Tibial nerve (tissue), 4 donors: ENCODE measurements at regions not wholly inside any gene's neighbourhood (a gene's known extent, or its start where the extent isn't known, plus 50 kb on each side); places are given as distances from the start of the nearest gene placed in this dataset.

Experiments used
- EP300 ChIP-seq, 2 donors: sonication (generic); formaldehyde crosslinking; IDR thresholded peaks; one replicate each; pipeline ENCODE4 v1.6.1; 2017; ENCODE audit warnings: antibody characterized with exemption in 2 of 2, mild to moderate bottlenecking in 1 of 2
- TF ChIP-seq, protein P1 (sequence below), 5 experiments: fragments of 200-600 bp in 3 of 5; fragments of 450-650 bp in 2 of 5; sonication (generic) in 3 of 5; IDR thresholded peaks; one replicate each; pipeline ENCODE4 v1.5.1; 2016 to 2019; ENCODE audit warnings: antibody characterized with exemption in 5 of 5, mild to moderate bottlenecking in 3 of 5, moderate library complexity in 2 of 5

DNA sequence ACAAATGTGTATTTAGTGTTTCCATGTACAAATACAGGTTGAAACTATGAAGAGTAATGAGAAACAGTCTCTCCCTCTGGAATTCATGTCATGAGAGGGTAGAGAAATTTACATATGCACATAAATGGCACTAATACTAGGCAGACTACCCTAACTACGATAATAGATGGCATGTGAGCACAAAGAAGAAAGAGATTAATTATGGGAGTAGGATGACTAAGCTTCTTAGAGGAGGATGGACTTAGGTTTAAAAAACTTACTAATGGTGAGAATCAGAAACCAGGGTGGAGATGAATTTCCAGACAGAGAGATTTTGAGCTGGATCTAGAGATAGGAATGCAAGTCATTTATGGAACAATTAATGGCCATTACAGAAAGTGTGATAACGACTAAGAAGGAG is 225.3 kb upstream of the HTR1E start:
- TF ChIP-seq EP300 (IDR thresholded peaks at IDR 0.05) = no peak
- TF ChIP-seq, protein P1, sequence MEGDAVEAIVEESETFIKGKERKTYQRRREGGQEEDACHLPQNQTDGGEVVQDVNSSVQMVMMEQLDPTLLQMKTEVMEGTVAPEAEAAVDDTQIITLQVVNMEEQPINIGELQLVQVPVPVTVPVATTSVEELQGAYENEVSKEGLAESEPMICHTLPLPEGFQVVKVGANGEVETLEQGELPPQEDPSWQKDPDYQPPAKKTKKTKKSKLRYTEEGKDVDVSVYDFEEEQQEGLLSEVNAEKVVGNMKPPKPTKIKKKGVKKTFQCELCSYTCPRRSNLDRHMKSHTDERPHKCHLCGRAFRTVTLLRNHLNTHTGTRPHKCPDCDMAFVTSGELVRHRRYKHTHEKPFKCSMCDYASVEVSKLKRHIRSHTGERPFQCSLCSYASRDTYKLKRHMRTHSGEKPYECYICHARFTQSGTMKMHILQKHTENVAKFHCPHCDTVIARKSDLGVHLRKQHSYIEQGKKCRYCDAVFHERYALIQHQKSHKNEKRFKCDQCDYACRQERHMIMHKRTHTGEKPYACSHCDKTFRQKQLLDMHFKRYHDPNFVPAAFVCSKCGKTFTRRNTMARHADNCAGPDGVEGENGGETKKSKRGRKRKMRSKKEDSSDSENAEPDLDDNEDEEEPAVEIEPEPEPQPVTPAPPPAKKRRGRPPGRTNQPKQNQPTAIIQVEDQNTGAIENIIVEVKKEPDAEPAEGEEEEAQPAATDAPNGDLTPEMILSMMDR (IDR thresholded peaks at IDR 0.05) = no peak
